Immature natural killer cell (primary cell): ENCODE measurements at regions not wholly inside any gene's neighbourhood (a gene's known extent, or its start where the extent isn't known, plus 50 kb on each side); places are given as distances from the start of the nearest gene placed in this dataset.

Experiments used
- DNase-seq, 3 donors: peaks; one replicate each; pipeline ENCODE4 v3.0.0; 2022; ENCODE audit warnings: mixed read lengths in 1 of 3
- H3K27ac Mint-ChIP-seq, 6 donors: one replicate each; pipeline ENCODE4 v1.8.0; 2020; ENCODE audit warnings: mixed read lengths in 6 of 6, mild to moderate bottlenecking in 5 of 6, inconsistent platforms in 4 of 6, moderate library complexity in 3 of 6
- H3K27me3 Mint-ChIP-seq, 3 donors: one replicate each; pipeline ENCODE4 v1.8.0; 2020 to 2021; ENCODE audit warnings: low read depth in 3 of 3, mild to moderate bottlenecking in 3 of 3, mixed read lengths in 3 of 3, moderate library complexity in 3 of 3, inconsistent platforms in 1 of 3
- H3K36me3 Mint-ChIP-seq, 3 donors: one replicate each; pipeline ENCODE4 v1.8.0; 2020; ENCODE audit warnings: mixed read lengths in 3 of 3, inconsistent platforms in 2 of 3, mild to moderate bottlenecking in 2 of 3
- H3K4me1 Mint-ChIP-seq, 2 donors: one replicate each; pipeline ENCODE4 v1.8.0; 2020; ENCODE audit warnings: inconsistent platforms in 2 of 2, mild to moderate bottlenecking in 2 of 2, mixed read lengths in 2 of 2, moderate library complexity in 1 of 2
- H3K4me3 Mint-ChIP-seq, 5 donors: one replicate each; pipeline ENCODE4 v1.8.0; 2020; ENCODE audit warnings: mild to moderate bottlenecking in 5 of 5, mixed read lengths in 5 of 5, inconsistent platforms in 3 of 5, moderate library complexity in 3 of 5
- H3K9me3 Mint-ChIP-seq, 6 donors: one replicate each; pipeline ENCODE4 v1.8.0; 2020; ENCODE audit warnings: mild to moderate bottlenecking in 6 of 6, mixed read lengths in 6 of 6, inconsistent platforms in 4 of 6, moderate library complexity in 3 of 6

GRCh38 chr6:128632131-128632530 lies 111.7 kb upstream of the PTPRK start:
- no peaks in the 10 kb centered on the region for H3K36me3 Mint-ChIP-seq
- peaks cover 0 to 4% (median 0%) of the 10 kb centered on the region in 6 donors for H3K9me3 Mint-ChIP-seq
- H3K27me3 Mint-ChIP-seq, result peaks cover 0 to 3% (median 0%) of the 10 kb centered on the region in 3 donors

GRCh38 chr6:128631031-128631430 lies 110.6 kb upstream of the PTPRK start:
- no peaks in the 10 kb centered on the region for H3K4me1 Mint-ChIP-seq
- peaks cover 0 to 2% (median 0%) of the 10 kb centered on the region in 6 donors for H3K9me3 Mint-ChIP-seq
- DNase-seq, result no peak
- H3K27ac Mint-ChIP-seq, result no peak overlapping the region
- no peak overlapping the region for H3K4me3 Mint-ChIP-seq
- no peaks in the 10 kb centered on the region for H3K36me3 Mint-ChIP-seq
- H3K27me3 Mint-ChIP-seq, result peaks cover 0 to 3% (median 0%) of the 10 kb centered on the region in 3 donors

More at GRCh38 chr6:128632131-128632530, 111.7 kb upstream of the PTPRK start:
- Mint-ChIP-seq H3K27ac (no peak overlapping the region), H3K4me1 (no peaks in the 10 kb centered on the region), H3K4me3 (no peak overlapping the region)
- no peak for DNase-seq

GRCh38 chr6:128630213-128630612 lies 109.8 kb upstream of the PTPRK start:
- Mint-ChIP-seq H3K4me3 (no peak overlapping the region), H3K4me1 (no peaks in the 10 kb centered on the region), H3K9me3 (peaks cover 0 to 2% (median 0%) of the 10 kb centered on the region in 6 donors), H3K36me3 (no peaks in the 10 kb centered on the region), H3K27ac (no peak overlapping the region), H3K27me3 (peaks cover 0 to 3% (median 0%) of the 10 kb centered on the region in 3 donors)
- DNase-seq, result no peak

- H3K27ac Mint-ChIP-seq, result no peak overlapping the region
- peaks cover 0 to 2% (median 0%) of the 10 kb centered on the region in 3 donors for H3K27me3 Mint-ChIP-seq
- DNase-seq, result no peak
- H3K36me3 Mint-ChIP-seq, result no peaks in the 10 kb centered on the region
- H3K4me3 Mint-ChIP-seq, result no peak overlapping the region
- H3K4me1 Mint-ChIP-seq, result no peaks in the 10 kb centered on the region
- peaks cover 2 to 21% (median 7%) of the 10 kb centered on the region in 6 donors for H3K9me3 Mint-ChIP-seq
These were observed 96.9 kb upstream of the PTPRK start for GRCh38 chr6:128617285-128617684.

GRCh38 chr6:128616342-128616741 lies 95.9 kb upstream of the PTPRK start:
- Mint-ChIP-seq H3K9me3 (peaks cover 2 to 21% (median 7%) of the 10 kb centered on the region in 6 donors), H3K27ac (no peak overlapping the region), H3K27me3 (peaks cover 0 to 2% (median 0%) of the 10 kb centered on the region in 3 donors), H3K36me3 (no peaks in the 10 kb centered on the region), H3K4me1 (no peaks in the 10 kb centered on the region), H3K4me3 (no peak overlapping the region)
- no peak for DNase-seq

GRCh38 chr6:128606611-128607010 lies 86.2 kb upstream of the PTPRK start:
- Mint-ChIP-seq H3K36me3 (no peaks in the 10 kb centered on the region), H3K9me3 (peaks cover 0 to 3% (median 0%) of the 10 kb centered on the region in 6 donors), H3K4me1 (no peaks in the 10 kb centered on the region), H3K4me3 (no peak overlapping the region), H3K27me3 (peaks cover 0 to 2% (median 0%) of the 10 kb centered on the region in 3 donors), H3K27ac (no peak overlapping the region)
- DNase-seq, result no peak

DNA sequence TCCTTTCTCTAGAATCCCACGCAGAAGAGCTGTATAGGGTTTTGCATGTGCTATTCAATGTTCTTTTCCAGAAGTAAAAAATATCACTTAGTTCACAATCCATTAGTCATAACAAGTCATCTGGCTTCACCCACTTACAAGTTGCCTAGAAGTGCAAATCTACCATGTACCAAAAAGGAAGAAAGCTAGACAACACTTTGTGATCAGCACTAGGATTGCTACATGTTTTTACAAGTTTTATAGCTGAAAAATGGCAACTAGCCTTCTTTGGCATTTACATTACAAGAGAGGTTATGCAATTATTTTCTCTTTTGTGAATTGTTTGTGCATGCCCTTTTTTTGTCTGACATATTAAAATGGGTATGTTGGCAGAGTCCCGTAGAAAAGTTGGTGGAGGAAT lies 85.6 kb upstream of the PTPRK start:
- Mint-ChIP-seq H3K4me3 (no peak overlapping the region), H3K36me3 (no peaks in the 10 kb centered on the region), H3K9me3 (peaks cover 0 to 3% (median 0%) of the 10 kb centered on the region in 6 donors), H3K27ac (no peak overlapping the region), H3K27me3 (peaks cover 0 to 2% (median 0%) of the 10 kb centered on the region in 3 donors), H3K4me1 (no peaks in the 10 kb centered on the region)
- DNase-seq, result no peak

DNA sequence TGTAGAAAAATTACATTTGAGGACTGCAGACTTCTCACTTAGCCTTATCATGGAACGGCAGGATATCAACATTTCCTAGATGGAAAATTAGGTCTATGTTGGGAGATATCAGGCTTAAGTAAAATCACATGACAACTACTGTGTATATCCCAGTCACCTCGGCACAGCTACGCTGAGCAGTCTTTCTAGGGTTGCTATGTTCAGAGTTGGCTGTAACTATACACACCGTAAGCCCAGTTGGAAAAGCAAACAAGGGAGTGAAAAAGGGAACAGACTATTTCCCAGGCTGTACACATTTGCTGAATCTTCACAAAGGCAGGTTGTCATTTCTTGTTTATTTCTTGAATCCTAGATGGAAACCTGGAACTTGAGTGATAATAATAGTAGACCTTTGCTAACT lies 80.7 kb upstream of the PTPRK start:
- no peak overlapping the region for H3K4me3 Mint-ChIP-seq
- DNase-seq, result no peak
- H3K27me3 Mint-ChIP-seq, result peaks cover 0 to 2% (median 0%) of the 10 kb centered on the region in 3 donors
- H3K4me1 Mint-ChIP-seq, result no peaks in the 10 kb centered on the region
- no peaks in the 10 kb centered on the region for H3K36me3 Mint-ChIP-seq
- H3K27ac Mint-ChIP-seq, result no peak overlapping the region
- peaks cover 0 to 2% (median 0%) of the 10 kb centered on the region in 6 donors for H3K9me3 Mint-ChIP-seq

DNA sequence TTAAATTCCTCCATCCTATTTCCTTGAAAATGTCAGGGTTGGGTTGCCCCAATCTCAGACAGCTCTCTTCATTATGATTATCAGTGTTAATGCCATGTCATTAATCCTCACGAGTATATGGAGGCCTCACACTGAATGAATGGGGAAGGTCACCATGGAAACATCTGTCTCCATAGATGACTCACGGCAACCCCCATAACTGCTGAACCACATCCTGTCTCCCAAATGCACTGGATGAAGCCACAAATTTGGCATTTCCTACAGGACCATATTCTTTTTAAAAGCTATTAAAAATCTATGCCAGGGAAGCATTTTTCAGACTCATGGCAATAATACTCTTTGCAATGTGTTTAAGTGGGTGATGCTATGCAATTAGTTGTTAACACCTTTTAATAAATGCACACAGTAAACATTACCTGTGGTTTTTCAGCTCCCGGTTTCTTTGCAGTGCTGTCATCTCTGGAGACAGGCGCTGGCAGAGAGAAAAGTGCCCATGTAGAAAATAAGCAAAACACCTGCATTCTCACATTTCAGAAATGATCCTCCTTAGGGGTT lies 80.1 kb upstream of the PTPRK start:
- H3K36me3 Mint-ChIP-seq, result no peaks in the 10 kb centered on the region
- H3K4me1 Mint-ChIP-seq, result no peaks in the 10 kb centered on the region
- DNase-seq, result no peak
- peaks cover 0 to 3% (median 0%) of the 10 kb centered on the region in 3 donors for H3K27me3 Mint-ChIP-seq
- H3K27ac Mint-ChIP-seq, result no peak overlapping the region
- peaks cover 0 to 2% (median 0%) of the 10 kb centered on the region in 6 donors for H3K9me3 Mint-ChIP-seq
- no peak overlapping the region for H3K4me3 Mint-ChIP-seq

DNA sequence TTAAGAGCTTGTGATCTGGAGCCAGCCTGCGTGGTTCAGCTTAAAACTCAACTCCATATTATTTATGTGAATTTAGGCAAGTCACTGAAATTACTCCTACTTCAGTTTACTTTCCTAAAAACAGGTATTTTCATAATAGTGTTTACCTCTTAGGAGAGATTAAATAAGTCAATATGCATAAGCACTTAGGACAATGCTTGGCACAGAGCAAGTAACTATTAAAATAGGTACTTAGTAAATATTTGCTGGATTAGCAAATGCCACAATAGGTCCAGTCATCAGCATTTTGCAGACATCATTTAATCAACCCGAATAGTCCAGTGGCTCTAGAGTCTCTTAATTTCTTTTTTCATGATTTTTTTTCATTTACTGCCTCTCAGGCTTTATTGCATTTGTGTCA lies 78.6 kb upstream of the PTPRK start:
- Mint-ChIP-seq H3K9me3 (peaks cover 0 to 2% (median 0%) of the 10 kb centered on the region in 6 donors), H3K4me3 (no peak overlapping the region), H3K4me1 (no peaks in the 10 kb centered on the region), H3K27ac (no peak overlapping the region), H3K36me3 (no peaks in the 10 kb centered on the region), H3K27me3 (peaks cover 0 to 3% (median 0%) of the 10 kb centered on the region in 3 donors)
- DNase-seq, result no peak

DNA sequence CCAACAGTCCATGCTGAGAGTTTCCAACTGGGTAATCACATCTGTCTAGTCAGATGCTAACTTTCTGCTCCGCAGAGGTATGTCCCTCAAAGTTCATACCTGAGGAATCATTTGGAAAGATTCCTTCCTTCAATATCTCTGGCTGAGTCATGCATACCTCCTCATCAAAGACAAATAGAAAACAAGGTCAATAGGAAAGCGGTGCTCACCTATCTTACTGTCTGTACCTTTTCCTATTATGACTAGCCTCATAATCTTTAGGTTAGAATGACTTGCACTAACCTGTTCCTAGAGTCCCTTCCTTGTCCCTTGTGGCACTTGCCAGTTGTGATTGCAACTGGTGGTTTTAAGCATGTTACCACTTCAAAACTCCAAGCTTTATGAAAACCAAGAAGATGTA lies 78.2 kb upstream of the PTPRK start:
- peaks cover 0 to 3% (median 0%) of the 10 kb centered on the region in 3 donors for H3K27me3 Mint-ChIP-seq
- no peak overlapping the region for H3K27ac Mint-ChIP-seq
- H3K4me1 Mint-ChIP-seq, result no peaks in the 10 kb centered on the region
- H3K4me3 Mint-ChIP-seq, result no peak overlapping the region
- H3K36me3 Mint-ChIP-seq, result no peaks in the 10 kb centered on the region
- DNase-seq, result no peak
- peaks cover 0 to 2% (median 0%) of the 10 kb centered on the region in 6 donors for H3K9me3 Mint-ChIP-seq

- no peak overlapping the region for H3K27ac Mint-ChIP-seq
These were observed 77.6 kb upstream of the PTPRK start for GRCh38 chr6:128597956-128598355.

DNA sequence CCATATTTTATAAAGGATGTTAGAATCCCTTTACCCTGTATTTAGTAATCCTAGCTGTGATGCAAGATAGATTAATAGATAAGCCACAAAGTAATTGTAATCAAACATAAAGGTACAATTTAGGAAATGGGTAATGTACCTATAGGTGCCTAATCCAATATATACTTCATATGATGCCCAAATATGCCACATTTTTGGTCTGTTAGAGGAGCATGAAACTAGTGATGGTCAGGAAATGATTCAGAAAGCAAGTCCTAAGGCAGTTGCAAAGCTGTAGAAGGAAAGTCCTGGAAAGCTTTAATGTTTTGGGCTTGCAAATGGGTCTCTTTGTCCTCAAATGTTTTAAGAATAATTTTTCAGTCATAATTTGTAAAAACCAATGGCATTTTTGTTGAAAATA lies 76.6 kb upstream of the PTPRK start:
- DNase-seq, result no peak
- Mint-ChIP-seq H3K4me3 (no peak overlapping the region), H3K36me3 (no peaks in the 10 kb centered on the region), H3K4me1 (no peaks in the 10 kb centered on the region), H3K27me3 (peaks cover 0 to 4% (median 0%) of the 10 kb centered on the region in 3 donors), H3K9me3 (no peaks in the 10 kb centered on the region), H3K27ac (no peak overlapping the region)

More at GRCh38 chr6:128597956-128598355, 77.6 kb upstream of the PTPRK start:
- Mint-ChIP-seq H3K27me3 (peaks cover 0 to 3% (median 0%) of the 10 kb centered on the region in 3 donors), H3K4me3 (no peak overlapping the region), H3K36me3 (no peaks in the 10 kb centered on the region), H3K4me1 (no peaks in the 10 kb centered on the region), H3K9me3 (peaks cover 0 to 2% (median 0%) of the 10 kb centered on the region in 6 donors)
- no peak for DNase-seq

- Mint-ChIP-seq H3K9me3 (no peaks in the 10 kb centered on the region), H3K36me3 (no peaks in the 10 kb centered on the region), H3K4me1 (no peaks in the 10 kb centered on the region), H3K27me3 (peaks cover 0 to 3% (median 0%) of the 10 kb centered on the region in 3 donors), H3K4me3 (no peak overlapping the region), H3K27ac (no peak overlapping the region)
- no peak for DNase-seq
These were observed 75.1 kb upstream of the PTPRK start for GRCh38 chr6:128595544-128595943.

- H3K36me3 Mint-ChIP-seq, result no peaks in the 10 kb centered on the region
- peaks cover 0 to 8% (median 0%) of the 10 kb centered on the region in 6 donors for H3K9me3 Mint-ChIP-seq
These were observed 65.7 kb upstream of the PTPRK start for GRCh38 chr6:128586095-128586494.

More at GRCh38 chr6:128586095-128586494, 65.7 kb upstream of the PTPRK start:
- H3K4me1 Mint-ChIP-seq, result no peaks in the 10 kb centered on the region
- H3K27ac Mint-ChIP-seq, result no peak overlapping the region
- no peak for DNase-seq
- H3K4me3 Mint-ChIP-seq, result no peak overlapping the region
- H3K27me3 Mint-ChIP-seq, result peaks cover 0 to 2% (median 0%) of the 10 kb centered on the region in 3 donors
